HEK293 (cell line): ENCODE measurements at regions not wholly inside any gene's neighbourhood (a gene's known extent, or its start where the extent isn't known, plus 50 kb on each side); places are given as distances from the start of the nearest gene placed in this dataset.

Experiments
- ZNF350 ChIP-seq: fragments of 450-650 bp; formaldehyde crosslinking; IDR thresholded peaks from 2 replicates; pipeline ENCODE4 v1.5.0; 2017; ENCODE audit warnings: missing biosample characterization, mild to moderate bottlenecking, missing genetic modification characterization
- ZNF660 ChIP-seq: fragments of 450-650 bp; IDR thresholded peaks from 2 replicates; pipeline ENCODE4 v1.5.1; 2018; ENCODE audit warnings: missing biosample characterization, mild to moderate bottlenecking, missing genetic modification characterization
- ZNF704 ChIP-seq: fragments of 450-650 bp; formaldehyde crosslinking; IDR thresholded peaks from 2 replicates; pipeline ENCODE4 v1.5.1; 2016; ENCODE audit warnings: missing biosample characterization, missing genetic modification characterization
- TF ChIP-seq, protein P1 (sequence below): fragments of 450-650 bp; IDR thresholded peaks from 2 replicates; pipeline ENCODE4 v1.5.1; 2018; ENCODE audit warnings: missing biosample characterization, mild to moderate bottlenecking, missing genetic modification characterization
- TF ChIP-seq, protein P2 (sequence below): fragments of 450-650 bp; formaldehyde crosslinking; IDR thresholded peaks from 2 replicates; pipeline ENCODE4 v1.5.1; 2016; ENCODE audit warnings: missing biosample characterization, missing genetic modification characterization

DNA sequence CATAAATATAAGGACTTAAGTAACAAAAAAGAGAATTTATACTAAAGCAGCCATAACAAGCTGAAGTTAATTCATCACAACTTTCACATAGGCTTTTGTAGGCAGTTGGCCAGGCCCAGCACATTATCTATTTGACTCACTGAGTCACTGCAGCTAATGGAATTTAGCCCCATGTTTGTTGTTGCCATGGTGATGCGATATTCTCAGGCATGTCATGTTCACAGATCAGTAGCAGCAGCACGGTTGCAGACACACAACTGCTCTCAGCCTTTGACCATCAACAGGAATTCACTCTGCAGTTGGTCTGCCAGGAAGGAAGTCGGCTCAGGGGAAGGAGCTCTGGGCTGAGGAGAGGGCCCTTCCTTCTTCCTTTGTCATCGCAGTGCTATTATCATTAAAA lies 639.8 kb downstream of the TMEM182 start:
- TF ChIP-seq, protein P1, sequence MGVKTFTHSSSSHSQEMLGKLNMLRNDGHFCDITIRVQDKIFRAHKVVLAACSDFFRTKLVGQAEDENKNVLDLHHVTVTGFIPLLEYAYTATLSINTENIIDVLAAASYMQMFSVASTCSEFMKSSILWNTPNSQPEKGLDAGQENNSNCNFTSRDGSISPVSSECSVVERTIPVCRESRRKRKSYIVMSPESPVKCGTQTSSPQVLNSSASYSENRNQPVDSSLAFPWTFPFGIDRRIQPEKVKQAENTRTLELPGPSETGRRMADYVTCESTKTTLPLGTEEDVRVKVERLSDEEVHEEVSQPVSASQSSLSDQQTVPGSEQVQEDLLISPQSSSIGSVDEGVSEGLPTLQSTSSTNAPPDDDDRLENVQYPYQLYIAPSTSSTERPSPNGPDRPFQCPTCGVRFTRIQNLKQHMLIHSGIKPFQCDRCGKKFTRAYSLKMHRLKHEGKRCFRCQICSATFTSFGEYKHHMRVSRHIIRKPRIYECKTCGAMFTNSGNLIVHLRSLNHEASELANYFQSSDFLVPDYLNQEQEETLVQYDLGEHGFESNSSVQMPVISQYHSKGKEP (tag by site-specific recombination): no peak
- TF ChIP-seq, protein P2, sequence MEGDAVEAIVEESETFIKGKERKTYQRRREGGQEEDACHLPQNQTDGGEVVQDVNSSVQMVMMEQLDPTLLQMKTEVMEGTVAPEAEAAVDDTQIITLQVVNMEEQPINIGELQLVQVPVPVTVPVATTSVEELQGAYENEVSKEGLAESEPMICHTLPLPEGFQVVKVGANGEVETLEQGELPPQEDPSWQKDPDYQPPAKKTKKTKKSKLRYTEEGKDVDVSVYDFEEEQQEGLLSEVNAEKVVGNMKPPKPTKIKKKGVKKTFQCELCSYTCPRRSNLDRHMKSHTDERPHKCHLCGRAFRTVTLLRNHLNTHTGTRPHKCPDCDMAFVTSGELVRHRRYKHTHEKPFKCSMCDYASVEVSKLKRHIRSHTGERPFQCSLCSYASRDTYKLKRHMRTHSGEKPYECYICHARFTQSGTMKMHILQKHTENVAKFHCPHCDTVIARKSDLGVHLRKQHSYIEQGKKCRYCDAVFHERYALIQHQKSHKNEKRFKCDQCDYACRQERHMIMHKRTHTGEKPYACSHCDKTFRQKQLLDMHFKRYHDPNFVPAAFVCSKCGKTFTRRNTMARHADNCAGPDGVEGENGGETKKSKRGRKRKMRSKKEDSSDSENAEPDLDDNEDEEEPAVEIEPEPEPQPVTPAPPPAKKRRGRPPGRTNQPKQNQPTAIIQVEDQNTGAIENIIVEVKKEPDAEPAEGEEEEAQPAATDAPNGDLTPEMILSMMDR (tag by site-specific recombination): no peak
- TF ChIP-seq ZNF660 (tag by site-specific recombination): no peak
- no peak for TF ChIP-seq ZNF350
- TF ChIP-seq ZNF704 (tag by site-specific recombination): no peak
